ENCODE measurements at regions not wholly inside any gene's neighbourhood (a gene's known extent, or its start where the extent isn't known, plus 50 kb on each side); places are given as distances from the start of the nearest gene placed in this dataset.

GRCh38 chr6:100134297-100134696 is 140.3 kb upstream of the MCHR2 start:
- H3K9ac ChIP-seq (ENCODE audit: low read length): no peak overlapping the region
- no peaks in the 10 kb centered on the region for H3K9me3 ChIP-seq (ENCODE audit: insufficient read depth, low read length)
- H4K20me1 ChIP-seq (ENCODE audit: low read depth, low read length): no peaks in the 10 kb centered on the region
- no peak overlapping the region for H3K4me2 ChIP-seq (ENCODE audit: low read depth, low read length, poor library complexity, severe bottlenecking)
- no peak overlapping the region for H3K4me3 ChIP-seq (ENCODE audit: insufficient read depth, low read length, poor library complexity, severe bottlenecking)
- H3K27ac ChIP-seq (ENCODE audit: low read depth, low read length): no peak overlapping the region
- TF ChIP-seq CTCF (IDR thresholded peaks at IDR 0.05; ENCODE audit: insufficient read depth, low read length, poor library complexity, severe bottlenecking) (no peak), EZH2phosphoT487 (conservative IDR thresholded peaks at IDR 0.05; ENCODE audit: low read length) (no peak)
- no peaks in the 10 kb centered on the region for H3F3A ChIP-seq (ENCODE audit: insufficient read depth)
- H2AFZ ChIP-seq (ENCODE audit: low read depth, low read length, severe bottlenecking): no peak overlapping the region
- no peaks in the 10 kb centered on the region for H3K9me2 ChIP-seq (replicated peaks; ENCODE audit: insufficient read depth, low read length)
- no peaks in the 10 kb centered on the region for H3K79me2 ChIP-seq (ENCODE audit: insufficient read depth, low read length)
- H3K27me3 ChIP-seq (ENCODE audit: low read length): no peaks in the 10 kb centered on the region; the same call in 1 of the 2 replicates
- H3K36me3 ChIP-seq (ENCODE audit: low read length): no peaks in the 10 kb centered on the region

- H3K4me3 ChIP-seq (ENCODE audit: insufficient read depth, low read length, poor library complexity, severe bottlenecking): no peak overlapping the region
- no peaks in the 10 kb centered on the region for H3F3A ChIP-seq (ENCODE audit: insufficient read depth)
- H3K9ac ChIP-seq (ENCODE audit: low read length): no peak overlapping the region
- no peak overlapping the region for H3K4me2 ChIP-seq (ENCODE audit: low read depth, low read length, poor library complexity, severe bottlenecking)
- H4K20me1 ChIP-seq (ENCODE audit: low read depth, low read length): no peaks in the 10 kb centered on the region
- no peaks in the 10 kb centered on the region for H3K36me3 ChIP-seq (ENCODE audit: low read length)
- no peaks in the 10 kb centered on the region; the same call in 1 of the 2 replicates for H3K27me3 ChIP-seq (ENCODE audit: low read length)
- no peaks in the 10 kb centered on the region for H3K79me2 ChIP-seq (ENCODE audit: insufficient read depth, low read length)
- no peak for TF ChIP-seq EZH2phosphoT487 (conservative IDR thresholded peaks at IDR 0.05; ENCODE audit: low read length)
- no peak for TF ChIP-seq CTCF (IDR thresholded peaks at IDR 0.05; ENCODE audit: insufficient read depth, low read length, poor library complexity, severe bottlenecking)
- no peaks in the 10 kb centered on the region for H3K9me3 ChIP-seq (ENCODE audit: insufficient read depth, low read length)
- H3K9me2 ChIP-seq (replicated peaks; ENCODE audit: insufficient read depth, low read length): no peaks in the 10 kb centered on the region
- H2AFZ ChIP-seq (ENCODE audit: low read depth, low read length, severe bottlenecking): no peak overlapping the region
- H3K27ac ChIP-seq (ENCODE audit: low read depth, low read length): no peak overlapping the region
Observed at GRCh38 chr6:100132005-100132404, 138.0 kb upstream of the MCHR2 start.

GRCh38 chr6:100130630-100131029 is 136.6 kb upstream of the MCHR2 start:
- Histone ChIP-seq H3K9me3 (ENCODE audit: insufficient read depth, low read length) (no peaks in the 10 kb centered on the region), H3K79me2 (ENCODE audit: insufficient read depth, low read length) (no peaks in the 10 kb centered on the region), H3K4me2 (ENCODE audit: low read depth, low read length, poor library complexity, severe bottlenecking) (no peak overlapping the region), H3K36me3 (ENCODE audit: low read length) (no peaks in the 10 kb centered on the region), H3K4me3 (ENCODE audit: insufficient read depth, low read length, poor library complexity, severe bottlenecking) (no peak overlapping the region), H3K27me3 (ENCODE audit: low read length) (no peaks in the 10 kb centered on the region; the same call in 1 of the 2 replicates), H4K20me1 (ENCODE audit: low read depth, low read length) (no peaks in the 10 kb centered on the region), H2AFZ (ENCODE audit: low read depth, low read length, severe bottlenecking) (no peak overlapping the region), H3K9me2 (replicated peaks; ENCODE audit: insufficient read depth, low read length) (no peaks in the 10 kb centered on the region), H3F3A (ENCODE audit: insufficient read depth) (no peaks in the 10 kb centered on the region), H3K9ac (ENCODE audit: low read length) (no peak overlapping the region), H3K27ac (ENCODE audit: low read depth, low read length) (no peak overlapping the region)
- no peak for TF ChIP-seq EZH2phosphoT487 (conservative IDR thresholded peaks at IDR 0.05; ENCODE audit: low read length)
- no peak for TF ChIP-seq CTCF (IDR thresholded peaks at IDR 0.05; ENCODE audit: insufficient read depth, low read length, poor library complexity, severe bottlenecking)
